GM10248 (cell line): ENCODE measurements at regions not wholly inside any gene's neighbourhood (a gene's known extent, or its start where the extent isn't known, plus 50 kb on each side); places are given as distances from the start of the nearest gene placed in this dataset.

Source experiments
- CTCF ChIA-PET: fragments of 300-600 bp; sonication (Branson Sonifier 250); formaldehyde crosslinking; extraction: SDS; loops from one replicate; lab custom pipeline; 2021; ENCODE audit warnings: antibody characterized with exemption; lab: Yijun Ruan, JAX
- POLR2A ChIA-PET: fragments of 350-650 bp; sonication (Branson Sonifier 250); formaldehyde crosslinking; extraction: SDS; loops from one replicate; lab custom pipeline; 2020; ENCODE audit warnings: antibody characterized with exemption; lab: Yijun Ruan, JAX
- DNase-seq: peaks from one replicate; pipeline ENCODE4 v3.0.0; 2012; ENCODE audit errors: extremely low spot score
- CTCF ChIP-seq: IDR thresholded peaks from 2 replicates; pipeline ENCODE4 v1.5.1; 2012; ENCODE audit warnings: mild to moderate bottlenecking, low read depth; ENCODE audit errors: extremely low read depth, missing control alignments, control extremely low read depth

GRCh38 chr13:95462801-95463200 lies 89.7 kb upstream of the CLDN10 start:
- TF ChIP-seq CTCF, result no peak
- POLR2A ChIA-PET, result no interaction called here
- CTCF ChIA-PET, result interaction anchor here (1.2 kb wide), 1 partner anchor 271 kb away, joined by 4 read pairs; no protein-coding TSS in a partner anchor
- DNase-seq, result no peak

GRCh38 chr13:95463531-95463930 lies 89.0 kb upstream of the CLDN10 start:
- TF ChIP-seq CTCF, result no peak
- no peak for DNase-seq
- POLR2A ChIA-PET, result no interaction called here
- CTCF ChIA-PET, result no interaction called here

- no peak for TF ChIP-seq CTCF
- ChIA-PET POLR2A (no interaction called here), CTCF (interaction anchor here (1.8 kb wide), 1 partner anchor 281 kb away, joined by 6 read pairs; no protein-coding TSS in a partner anchor)
- DNase-seq, result no peak
Observed at GRCh38 chr13:95470574-95471366, 81.8 kb upstream of the CLDN10 start.

GRCh38 chr13:95471960-95472359 lies 80.6 kb upstream of the CLDN10 start:
- ChIA-PET CTCF (interaction anchor here (1.2 kb wide), 1 partner anchor 548 kb away, joined by 3 read pairs; no protein-coding TSS in a partner anchor), POLR2A (no interaction called here)
- DNase-seq, result no peak
- no peak for TF ChIP-seq CTCF

GRCh38 chr13:95474992-95475391 lies 77.5 kb upstream of the CLDN10 start:
- CTCF ChIA-PET, result interaction anchor here (1.7 to 7.3 kb wide), 3 partner anchors 70 to 285 kb away, joined by 7 to 79 read pairs (median 10); no protein-coding TSS in a partner anchor
- DNase-seq, result no peak

GRCh38 chr13:95477187-95477586 lies 75.3 kb upstream of the CLDN10 start:
- ChIA-PET POLR2A (no interaction called here), CTCF (interaction anchor here (0.9 to 7.3 kb wide), 15 partner anchors 8 to 287 kb away, joined by 3 to 79 read pairs (median 4); no protein-coding TSS in a partner anchor)
- DNase-seq, result no peak
- TF ChIP-seq CTCF, result no peak

More at GRCh38 chr13:95474992-95475391, 77.5 kb upstream of the CLDN10 start:
- no peak for TF ChIP-seq CTCF
- POLR2A ChIA-PET, result no interaction called here
